H1 (cell line): ENCODE measurements at regions not wholly inside any gene's neighbourhood (a gene's known extent, or its start where the extent isn't known, plus 50 kb on each side); places are given as distances from the start of the nearest gene placed in this dataset.

Source experiments
- CHD2 ChIP-seq: IDR thresholded peaks from 2 replicates; pipeline ENCODE4 v1.6.1; 2012; ENCODE audit warnings: low read length, improper control_type of control experiment
- CHD7 ChIP-seq: fragments of 300-600 bp; sonication (generic); IDR thresholded peaks from 2 replicates; pipeline ENCODE4 v1.7.1; 2012; ENCODE audit warnings: low read length, moderate library complexity, mild to moderate bottlenecking, inconsistent platforms; ENCODE audit not compliant: insufficient replicate concordance
- EZH2 ChIP-seq: fragments of 200-600 bp; sonication (generic); IDR thresholded peaks from 2 replicates; pipeline ENCODE4 v1.7.1; 2012; ENCODE audit warnings: low read depth, mild to moderate bottlenecking, moderate library complexity, low read length, inconsistent platforms; ENCODE audit not compliant: severe bottlenecking
- JUN ChIP-seq: IDR thresholded peaks from 2 replicates; pipeline ENCODE4 v1.6.1; 2011; ENCODE audit warnings: low read depth, mild to moderate bottlenecking, improper control_type of control experiment, low read length
- KDM1A ChIP-seq: fragments of 200-600, 300-600 bp; sonication (generic); IDR thresholded peaks from 2 replicates; pipeline ENCODE4 v1.7.1; 2016; ENCODE audit warnings: mild to moderate bottlenecking, low read length, borderline replicate concordance
- SUZ12 ChIP-seq: fragments of 200-600 bp; sonication (generic); IDR thresholded peaks from 2 replicates; pipeline ENCODE4 v1.6.1; 2012; ENCODE audit warnings: mild to moderate bottlenecking, inconsistent platforms, low read length, moderate library complexity, mixed read lengths

- TF ChIP-seq CHD7 (no peak), KDM1A (no peak), EZH2 (no peak), CHD2 (no peak), SUZ12 (no peak), JUN (no peak)
- TF ChIP-seq, all 59 proteins: peak for 0
These were observed 163.9 kb downstream of the TEX29 start (continued) for GRCh38 chr13:111484141-111484925.
